ENCODE measurements at regions not wholly inside any gene's neighbourhood (a gene's known extent, or its start where the extent isn't known, plus 50 kb on each side); places are given as distances from the start of the nearest gene placed in this dataset.

DNA sequence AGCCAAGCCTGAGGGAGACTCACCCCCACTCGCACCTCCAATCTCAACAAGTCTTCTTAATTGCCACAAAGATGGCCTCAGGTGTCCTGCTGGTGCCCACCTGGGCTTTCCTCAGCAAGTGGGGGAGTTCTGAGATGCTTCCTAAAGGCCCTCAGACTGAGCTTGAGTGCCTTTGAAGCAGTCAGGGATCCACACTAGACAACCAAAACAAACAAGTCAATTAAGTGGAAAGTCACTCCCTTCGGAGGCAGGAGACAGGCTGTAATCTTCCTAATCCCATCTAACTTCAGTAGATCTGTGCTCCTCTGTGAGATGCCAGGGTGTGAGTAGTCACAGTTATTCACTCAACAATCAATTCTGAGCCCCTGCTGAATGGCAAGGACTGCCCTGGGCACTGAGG is 68.3 kb upstream of the SERP2 start:
- TF ChIP-seq POLR2AphosphoS5 (IDR thresholded peaks at IDR 0.05; ENCODE audit: low read depth, low read length) (no peak), POLR2A (IDR thresholded peaks at IDR 0.05; ENCODE audit: low read depth, low read length) (no peak), TAF1 (IDR thresholded peaks at IDR 0.05; ENCODE audit: borderline replicate concordance, low read depth, low read length) (no peak)
- FAIRE-seq (no peak), DNase-seq (ENCODE audit: insufficient read length) (no peak)

DNA sequence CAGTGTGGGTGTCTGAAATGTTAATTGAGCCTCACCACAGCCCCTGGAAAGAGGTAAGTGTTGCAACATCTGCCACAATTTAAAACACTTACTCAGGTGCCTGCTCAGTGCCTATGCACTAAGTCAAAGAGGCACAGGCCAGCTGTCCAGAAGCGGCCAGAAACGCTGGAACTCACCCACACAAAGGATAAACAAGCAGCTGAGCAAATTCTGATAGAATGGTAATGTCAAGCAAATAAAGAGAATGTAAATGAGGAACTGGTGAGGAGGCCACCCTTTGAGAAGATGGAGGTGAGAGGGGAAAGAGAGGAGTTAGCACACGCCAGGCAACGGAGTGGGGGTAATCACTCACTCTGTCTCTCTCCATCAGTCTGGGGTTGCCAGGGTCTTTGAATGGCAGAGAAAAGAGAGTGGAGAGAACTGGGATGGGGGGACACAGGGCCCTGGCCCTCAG is 67.7 kb upstream of the SERP2 start:
- TF ChIP-seq POLR2A (IDR thresholded peaks at IDR 0.05; ENCODE audit: low read depth, low read length) (no peak), POLR2AphosphoS5 (IDR thresholded peaks at IDR 0.05; ENCODE audit: low read depth, low read length) (no peak), TAF1 (IDR thresholded peaks at IDR 0.05; ENCODE audit: borderline replicate concordance, low read depth, low read length) (no peak)
- DNase-seq (ENCODE audit: insufficient read length) = no peak
- FAIRE-seq = no peak

DNA sequence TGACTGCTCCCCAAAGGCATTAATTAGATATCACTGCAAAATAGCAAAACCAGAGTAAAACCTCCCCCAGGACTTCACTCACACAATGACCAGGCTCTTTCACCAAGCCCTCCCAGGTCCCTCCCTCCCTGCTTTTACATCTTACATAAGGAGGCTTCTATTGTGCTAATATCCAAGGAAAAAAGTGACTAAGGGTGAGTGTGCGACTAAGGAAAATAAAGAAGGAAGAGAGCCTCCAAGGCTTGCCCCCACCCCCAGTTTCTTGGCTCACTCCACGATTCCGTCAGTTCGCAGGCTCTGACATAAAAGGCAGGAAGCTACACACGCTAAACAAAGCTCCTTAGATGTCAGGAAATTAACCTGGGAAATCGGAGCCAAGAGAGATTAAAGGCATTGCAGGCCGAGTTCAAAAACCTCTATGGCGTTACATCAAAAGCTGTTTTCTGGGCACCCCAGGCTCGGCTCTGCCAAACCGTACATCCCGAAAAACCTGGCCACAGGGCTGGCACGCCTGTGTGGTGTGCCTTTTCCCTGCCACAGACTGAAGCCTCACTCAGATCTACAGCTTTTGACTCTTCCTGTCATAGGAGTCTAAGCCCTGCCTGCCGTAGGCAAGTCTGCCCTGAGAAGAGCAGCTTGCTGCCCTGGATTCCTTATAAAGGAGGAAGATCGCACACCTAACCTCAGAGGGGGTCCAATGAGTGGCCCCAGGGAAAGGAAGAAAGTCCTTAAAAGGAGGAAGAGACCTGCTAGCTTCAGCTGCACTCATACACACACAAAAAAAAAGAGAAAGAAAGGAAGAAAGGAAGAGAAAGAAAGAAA is 67.0 kb upstream of the SERP2 start:
- no peak for DNase-seq (ENCODE audit: insufficient read length)
- TF ChIP-seq TAF1 (IDR thresholded peaks at IDR 0.05; ENCODE audit: borderline replicate concordance, low read depth, low read length) (no peak), POLR2A (IDR thresholded peaks at IDR 0.05; ENCODE audit: low read depth, low read length) (no peak), POLR2AphosphoS5 (IDR thresholded peaks at IDR 0.05; ENCODE audit: low read depth, low read length) (no peak)
- FAIRE-seq = no peak

DNA sequence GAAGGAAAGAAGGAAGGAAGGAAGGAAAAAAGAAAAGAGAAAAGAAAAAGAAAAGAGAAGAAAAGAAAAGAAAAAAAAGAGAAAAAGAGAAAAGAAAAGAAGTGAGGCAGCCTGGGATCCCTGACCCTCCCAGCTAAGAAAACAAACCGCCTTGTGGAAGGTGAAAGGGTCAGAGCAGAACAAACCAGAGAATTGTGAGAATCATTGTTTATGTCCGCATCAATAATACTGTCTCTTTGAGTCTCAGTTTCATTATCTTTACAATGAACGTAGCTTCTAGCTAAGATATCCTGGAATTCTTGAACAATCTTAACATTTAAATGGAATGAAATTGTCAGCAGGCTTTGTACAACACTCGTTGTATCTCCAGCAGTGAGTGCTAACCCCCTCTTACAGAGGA is 66.4 kb upstream of the SERP2 start:
- DNase-seq (ENCODE audit: insufficient read length) = no peak
- FAIRE-seq = no peak
- no peak for TF ChIP-seq POLR2AphosphoS5 (IDR thresholded peaks at IDR 0.05; ENCODE audit: low read depth, low read length)
- TF ChIP-seq TAF1 (IDR thresholded peaks at IDR 0.05; ENCODE audit: borderline replicate concordance, low read depth, low read length) = no peak
- TF ChIP-seq POLR2A (IDR thresholded peaks at IDR 0.05; ENCODE audit: low read depth, low read length) = no peak

DNA sequence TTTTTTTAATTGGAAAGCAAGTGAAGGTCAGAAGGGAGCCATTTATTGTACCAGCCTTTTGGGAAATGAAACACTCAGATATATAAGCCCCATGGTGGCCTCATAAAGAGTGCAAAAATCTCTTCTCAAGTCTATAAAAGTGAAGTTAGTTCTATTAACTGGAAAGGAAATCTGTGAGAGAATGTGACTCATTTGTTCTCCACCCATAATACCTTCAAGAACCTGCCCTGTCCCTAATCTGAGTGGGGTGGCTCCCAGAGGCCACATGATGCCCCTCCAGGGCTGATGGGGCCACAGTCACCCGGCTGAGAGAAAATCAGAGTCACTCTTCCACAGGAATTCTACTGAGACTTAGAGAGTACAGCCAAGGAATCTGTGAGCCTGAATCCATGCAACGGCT is 65.8 kb upstream of the SERP2 start:
- FAIRE-seq (no peak), DNase-seq (ENCODE audit: insufficient read length) (no peak)
- TF ChIP-seq TAF1 (IDR thresholded peaks at IDR 0.05; ENCODE audit: borderline replicate concordance, low read depth, low read length) = no peak
- no peak for TF ChIP-seq POLR2A (IDR thresholded peaks at IDR 0.05; ENCODE audit: low read depth, low read length)
- TF ChIP-seq POLR2AphosphoS5 (IDR thresholded peaks at IDR 0.05; ENCODE audit: low read depth, low read length) = no peak

DNA sequence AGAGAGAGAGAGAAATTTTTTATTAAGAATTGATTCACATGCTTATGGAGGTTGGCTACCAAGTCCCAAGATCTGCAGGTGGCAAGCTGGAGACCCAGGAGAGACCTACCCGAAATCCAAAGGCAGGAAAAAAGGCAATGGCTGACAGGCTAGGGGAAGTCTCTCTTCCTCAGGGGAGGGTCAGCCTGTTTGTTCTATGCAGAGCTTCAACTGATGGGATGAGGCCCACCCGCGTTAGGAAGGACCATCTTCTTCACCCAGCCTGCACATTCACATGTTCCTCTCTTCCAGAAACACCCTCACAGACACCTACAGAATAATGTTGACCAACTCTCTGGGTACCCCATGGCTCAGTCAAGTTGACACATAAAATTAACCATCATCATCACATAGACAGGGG is 65.3 kb upstream of the SERP2 start:
- DNase-seq (ENCODE audit: insufficient read length) (no peak), FAIRE-seq (no peak)
- no peak for TF ChIP-seq POLR2A (IDR thresholded peaks at IDR 0.05; ENCODE audit: low read depth, low read length)
- no peak for TF ChIP-seq TAF1 (IDR thresholded peaks at IDR 0.05; ENCODE audit: borderline replicate concordance, low read depth, low read length)
- TF ChIP-seq POLR2AphosphoS5 (IDR thresholded peaks at IDR 0.05; ENCODE audit: low read depth, low read length) = no peak

DNA sequence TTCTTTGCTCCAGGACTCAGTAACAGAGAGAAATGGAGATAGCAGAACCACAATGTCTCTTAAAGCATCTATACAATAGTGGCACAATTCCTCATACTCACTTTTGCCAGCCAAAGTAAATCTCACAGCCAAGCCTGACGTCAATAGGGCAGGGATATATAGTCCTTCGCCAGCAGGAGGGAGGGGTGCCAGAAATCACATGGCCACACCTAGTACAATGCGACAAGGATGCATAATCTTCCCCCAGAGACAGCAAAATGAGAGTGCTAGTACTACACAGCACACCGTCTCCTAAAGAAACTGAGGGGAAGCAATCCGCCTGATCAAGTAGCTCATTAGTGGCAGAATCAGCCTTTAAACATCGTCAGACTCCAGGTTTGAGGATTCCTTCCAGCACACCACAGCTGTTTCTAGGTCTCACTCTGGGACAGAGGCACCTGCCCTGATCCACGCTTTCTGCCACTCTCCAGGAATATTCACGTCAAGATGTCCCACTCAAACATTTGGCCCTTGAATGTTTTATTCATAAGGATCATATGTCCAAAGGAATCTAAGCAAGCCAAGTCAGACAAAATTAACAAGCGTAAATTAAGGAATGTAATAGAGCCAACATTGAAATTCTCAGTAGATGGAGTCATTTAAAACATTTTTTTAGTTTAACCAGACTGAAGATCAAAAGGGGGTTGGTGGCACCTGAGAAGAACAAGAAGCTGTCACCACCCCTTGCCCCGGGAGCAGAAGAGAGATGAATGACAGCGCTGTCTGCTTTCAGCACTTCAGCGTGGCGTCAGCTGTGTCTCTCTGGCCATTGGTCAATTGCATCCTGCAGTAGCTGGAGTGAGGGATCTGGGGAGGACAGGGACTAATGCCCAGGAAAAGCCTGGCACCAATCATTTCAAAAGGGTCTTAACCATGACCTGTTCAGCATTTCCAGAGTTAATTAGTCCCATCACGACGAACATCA is 63.5 kb upstream of the SERP2 start:
- FAIRE-seq (no peak), DNase-seq (ENCODE audit: insufficient read length) (no peak)
- TF ChIP-seq TAF1 (IDR thresholded peaks at IDR 0.05; ENCODE audit: borderline replicate concordance, low read depth, low read length) (no peak), POLR2A (IDR thresholded peaks at IDR 0.05; ENCODE audit: low read depth, low read length) (no peak), POLR2AphosphoS5 (IDR thresholded peaks at IDR 0.05; ENCODE audit: low read depth, low read length) (no peak)

DNA sequence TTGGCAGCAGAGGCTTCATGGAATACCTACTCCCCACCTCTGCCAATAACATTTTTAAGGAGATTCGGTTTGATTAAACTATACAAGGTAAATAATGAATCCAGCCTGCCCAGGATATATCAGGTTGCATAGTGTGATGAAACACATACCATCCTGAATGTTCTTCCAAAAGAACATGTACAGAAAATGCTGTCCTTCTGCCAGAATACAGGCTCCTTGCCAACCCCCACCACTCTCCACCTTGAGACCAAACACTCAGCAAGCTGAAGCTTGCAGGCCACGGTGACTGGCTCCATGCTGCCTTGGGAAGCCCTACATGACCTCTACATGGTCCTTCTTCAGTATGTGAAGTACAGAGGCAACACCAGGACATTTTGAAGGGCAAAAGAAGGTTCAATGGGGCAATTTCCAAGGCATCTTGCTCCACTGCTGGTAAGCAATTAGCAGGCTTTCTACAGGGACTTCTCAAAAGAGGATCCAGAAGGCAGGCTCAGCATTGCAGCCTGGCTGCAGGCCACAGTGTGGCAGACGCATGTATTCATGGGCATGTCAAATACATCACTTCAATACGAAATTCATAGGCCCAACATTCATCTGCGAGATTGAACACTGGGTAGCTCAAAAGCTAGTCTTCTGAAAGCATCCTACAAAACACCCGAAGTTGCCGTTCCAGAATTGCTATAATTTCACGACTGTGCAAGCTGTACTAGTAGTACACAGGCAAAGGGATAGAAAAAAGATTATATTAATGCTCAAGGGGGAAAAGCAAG is 62.4 kb upstream of the SERP2 start:
- DNase-seq (ENCODE audit: insufficient read length) (no peak), FAIRE-seq (no peak)
- TF ChIP-seq POLR2AphosphoS5 (IDR thresholded peaks at IDR 0.05; ENCODE audit: low read depth, low read length) = no peak
- TF ChIP-seq TAF1 (IDR thresholded peaks at IDR 0.05; ENCODE audit: borderline replicate concordance, low read depth, low read length) = no peak
- TF ChIP-seq POLR2A (IDR thresholded peaks at IDR 0.05; ENCODE audit: low read depth, low read length) = no peak

DNA sequence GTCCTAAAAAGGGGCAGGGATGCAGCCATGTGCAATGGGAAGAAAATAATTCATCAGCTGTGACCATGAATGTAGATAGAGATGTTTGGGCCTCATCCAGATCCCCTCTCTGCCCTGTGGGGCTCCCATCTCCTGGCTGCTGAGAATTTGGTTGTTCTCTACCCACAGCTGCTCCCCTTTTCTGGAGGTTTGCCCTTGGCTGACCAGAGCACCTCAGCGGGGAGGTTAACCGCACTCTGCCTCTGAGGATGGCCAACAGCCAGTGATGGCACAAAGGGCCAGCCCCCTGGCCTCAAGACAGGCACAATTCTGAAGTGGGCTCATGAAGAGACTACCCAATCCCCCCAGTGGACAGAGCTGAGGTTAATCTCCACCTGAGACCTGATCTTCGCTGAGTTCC is 61.5 kb upstream of the SERP2 start:
- TF ChIP-seq TAF1 (IDR thresholded peaks at IDR 0.05; ENCODE audit: borderline replicate concordance, low read depth, low read length) (no peak), POLR2A (IDR thresholded peaks at IDR 0.05; ENCODE audit: low read depth, low read length) (no peak), POLR2AphosphoS5 (IDR thresholded peaks at IDR 0.05; ENCODE audit: low read depth, low read length) (no peak)
- no peak for FAIRE-seq
- no peak for DNase-seq (ENCODE audit: insufficient read length)

DNA sequence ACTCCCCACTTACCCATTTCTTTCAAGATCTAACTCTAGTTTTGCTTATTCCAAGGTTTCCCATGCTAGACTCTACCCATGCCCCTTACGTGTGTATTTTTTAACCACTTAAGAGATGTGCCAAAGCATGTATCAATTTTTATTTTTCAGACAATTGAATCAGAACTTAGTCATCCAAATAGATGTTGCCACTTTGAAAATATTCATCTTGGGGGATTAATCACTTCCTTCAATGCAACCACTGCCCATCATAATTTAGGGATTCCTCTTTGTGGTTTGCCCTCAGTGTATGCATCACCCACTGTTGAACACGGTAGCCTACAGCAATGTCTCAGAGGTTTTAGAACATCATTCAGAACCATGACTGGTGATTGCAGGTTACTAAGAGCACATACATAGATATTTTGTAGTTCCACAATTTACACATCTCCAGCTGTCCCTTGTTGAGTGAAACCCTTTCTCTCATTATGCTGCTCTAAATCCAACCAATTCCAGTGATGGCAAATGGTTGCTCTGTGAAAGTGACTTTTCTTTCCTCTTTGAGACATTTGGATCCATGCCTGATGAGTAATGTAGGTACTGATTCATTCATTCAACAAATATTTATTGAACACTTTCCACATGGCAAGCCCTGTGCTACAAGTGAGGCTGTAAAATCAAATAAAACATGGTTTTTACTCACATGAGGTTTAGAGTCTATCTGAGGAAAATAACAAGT is 60.6 kb upstream of the SERP2 start:
- DNase-seq (ENCODE audit: insufficient read length) = no peak
- TF ChIP-seq TAF1 (IDR thresholded peaks at IDR 0.05; ENCODE audit: borderline replicate concordance, low read depth, low read length) (no peak), POLR2A (IDR thresholded peaks at IDR 0.05; ENCODE audit: low read depth, low read length) (no peak), POLR2AphosphoS5 (IDR thresholded peaks at IDR 0.05; ENCODE audit: low read depth, low read length) (no peak)
- no peak for FAIRE-seq

All from GM12892 (cell line).